ENCODE measurements at regions not wholly inside any gene's neighbourhood (a gene's known extent, or its start where the extent isn't known, plus 50 kb on each side); places are given as distances from the start of the nearest gene placed in this dataset.
"Not testable (repeated sequence)": the region's sequence is repeated elsewhere in the genome, so short reads cannot be mapped to it uniquely, and the experiment has no call there.

- Histone ChIP-seq H3K36me3 (ENCODE audit: control insufficient read depth, insufficient read depth, low read length) (no peaks in the 10 kb centered on the region), H3K4me1 (ENCODE audit: control insufficient read depth, insufficient read depth, low read length) (no peaks in the 10 kb centered on the region), H3K9me3 (ENCODE audit: control insufficient read depth, insufficient read depth, low read length) (no peaks in the 10 kb centered on the region), H3K27ac (ENCODE audit: low read depth, low read length) (no peak overlapping the region), H3K27me3 (ENCODE audit: control insufficient read depth, insufficient read depth, low read length) (no peaks in the 10 kb centered on the region), H3K4me3 (ENCODE audit: low read depth, low read length) (no peak overlapping the region)
- no peak for DNase-seq (ENCODE audit: low read depth in 4 of 6, low spot score in 6 of 6)
- WGBS (ENCODE audit: insufficient coverage) = no CpG with 5 or more reads among the region's 6 CpGs
Observed at GRCh38 chr18:59810183-59810582, 89.6 kb upstream of the PMAIP1 start.

DNA sequence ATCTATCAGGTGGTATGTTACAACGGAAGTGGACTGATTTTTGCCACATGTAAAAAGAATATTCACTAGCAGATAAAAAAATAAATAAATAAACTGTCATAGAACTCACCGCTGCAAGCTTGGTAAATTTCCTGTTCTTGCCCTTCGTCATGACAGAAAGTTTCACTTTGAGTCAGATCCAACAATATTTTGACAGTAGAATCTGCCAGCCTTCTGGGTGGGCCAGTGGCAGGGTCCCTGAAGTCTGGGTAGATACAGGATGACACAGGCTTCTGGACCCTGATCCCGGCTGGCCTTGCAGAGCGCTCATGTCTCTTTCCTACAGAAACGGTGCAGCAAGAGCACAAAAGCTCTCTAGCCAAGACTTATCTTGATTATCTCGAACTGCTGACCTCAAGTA lies 97.8 kb upstream of the PMAIP1 start:
- Histone ChIP-seq H3K4me1 (ENCODE audit: control insufficient read depth, insufficient read depth, low read length) (no peaks in the 10 kb centered on the region), H3K27me3 (ENCODE audit: control insufficient read depth, insufficient read depth, low read length) (no peaks in the 10 kb centered on the region), H3K4me3 (ENCODE audit: low read depth, low read length) (no peak overlapping the region), H3K9me3 (ENCODE audit: control insufficient read depth, insufficient read depth, low read length) (no peaks in the 10 kb centered on the region), H3K36me3 (ENCODE audit: control insufficient read depth, insufficient read depth, low read length) (no peaks in the 10 kb centered on the region), H3K27ac (ENCODE audit: low read depth, low read length) (no peak overlapping the region)
- WGBS (ENCODE audit: insufficient coverage) = 67% methylated on average over 6 of the region's 7 CpGs
- no peak for DNase-seq (ENCODE audit: low read depth in 4 of 6, low spot score in 6 of 6)

DNA sequence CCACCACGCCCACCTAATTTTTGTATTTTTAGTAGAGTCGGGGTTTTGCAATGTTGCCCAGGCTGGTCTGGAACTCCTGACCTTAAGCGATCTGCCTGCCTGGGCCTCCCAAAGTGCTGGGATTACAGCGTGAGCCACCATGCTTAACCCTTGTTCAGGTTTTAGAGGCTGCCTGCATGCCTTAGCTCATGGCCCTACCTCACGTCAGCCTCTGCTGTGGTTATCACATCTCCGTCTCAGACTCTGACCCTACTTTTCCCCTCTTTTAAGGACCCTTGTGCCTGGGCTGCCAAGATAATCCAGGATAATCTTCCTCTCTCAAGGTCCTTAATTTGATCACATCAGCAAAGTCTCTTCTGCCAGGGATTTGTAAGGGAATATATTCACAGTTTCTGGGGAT lies 98.2 kb upstream of the PMAIP1 start:
- Histone ChIP-seq H3K4me1 (ENCODE audit: control insufficient read depth, insufficient read depth, low read length) (no peaks in the 10 kb centered on the region), H3K27ac (ENCODE audit: low read depth, low read length) (no peak overlapping the region), H3K36me3 (ENCODE audit: control insufficient read depth, insufficient read depth, low read length) (no peaks in the 10 kb centered on the region), H3K9me3 (ENCODE audit: control insufficient read depth, insufficient read depth, low read length) (no peaks in the 10 kb centered on the region), H3K27me3 (ENCODE audit: control insufficient read depth, insufficient read depth, low read length) (no peaks in the 10 kb centered on the region), H3K4me3 (ENCODE audit: low read depth, low read length) (no peak overlapping the region)
- no peak for DNase-seq (ENCODE audit: low read depth in 4 of 6, low spot score in 6 of 6)
- 98% methylated on average over 6 of the region's 6 CpGs for WGBS (ENCODE audit: insufficient coverage)

DNA sequence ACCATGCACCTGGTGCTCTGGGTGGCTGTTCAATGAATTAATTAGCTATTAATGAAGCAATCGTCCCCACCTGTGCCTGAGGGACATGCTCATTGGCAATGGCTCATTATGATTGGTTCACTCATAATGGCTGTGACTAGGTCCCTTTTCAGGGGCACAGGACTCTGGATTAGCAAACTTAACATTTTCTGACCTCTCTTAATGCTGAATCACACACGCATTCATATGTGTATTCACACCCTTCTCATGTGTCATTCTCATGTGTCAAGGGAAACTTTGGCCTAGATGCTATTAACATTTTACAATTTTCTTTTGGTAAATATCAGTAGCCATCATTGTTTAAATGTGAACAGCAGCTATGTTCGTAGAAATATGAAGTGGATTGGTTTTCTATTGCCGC lies 98.9 kb upstream of the PMAIP1 start:
- no peak for DNase-seq (ENCODE audit: low read depth in 4 of 6, low spot score in 6 of 6)
- Histone ChIP-seq H3K27ac (ENCODE audit: low read depth, low read length) (no peak overlapping the region), H3K9me3 (ENCODE audit: control insufficient read depth, insufficient read depth, low read length) (no peaks in the 10 kb centered on the region)

GRCh38 chr18:59799383-59800015 lies 100.3 kb upstream of the PMAIP1 start:
- Histone ChIP-seq H3K27me3 (ENCODE audit: control insufficient read depth, insufficient read depth, low read length) (no peaks in the 10 kb centered on the region), H3K36me3 (ENCODE audit: control insufficient read depth, insufficient read depth, low read length) (no peaks in the 10 kb centered on the region), H3K27ac (ENCODE audit: low read depth, low read length) (no peak overlapping the region), H3K9me3 (ENCODE audit: control insufficient read depth, insufficient read depth, low read length) (no peaks in the 10 kb centered on the region), H3K4me3 (ENCODE audit: low read depth, low read length) (no peak overlapping the region), H3K4me1 (ENCODE audit: control insufficient read depth, insufficient read depth, low read length) (no peaks in the 10 kb centered on the region)
- WGBS (ENCODE audit: insufficient coverage) = 63% methylated on average over 5 of the region's 6 CpGs
- DNase-seq (ENCODE audit: low read depth in 4 of 6, low spot score in 6 of 6) = no peak

More for the DNA sequence above, 98.9 kb upstream of the PMAIP1 start:
- WGBS (ENCODE audit: insufficient coverage) = 87% methylated on average over 3 of the region's 4 CpGs
- Histone ChIP-seq H3K4me3 (ENCODE audit: low read depth, low read length) (no peak overlapping the region), H3K36me3 (ENCODE audit: control insufficient read depth, insufficient read depth, low read length) (no peaks in the 10 kb centered on the region), H3K27me3 (ENCODE audit: control insufficient read depth, insufficient read depth, low read length) (no peaks in the 10 kb centered on the region), H3K4me1 (ENCODE audit: control insufficient read depth, insufficient read depth, low read length) (no peaks in the 10 kb centered on the region)

GRCh38 chr18:59795882-59796281 lies 98.7 kb upstream of the CCBE1 start:
- Histone ChIP-seq H3K36me3 (ENCODE audit: control insufficient read depth, insufficient read depth, low read length) (no peaks in the 10 kb centered on the region), H3K4me3 (ENCODE audit: low read depth, low read length) (no peak overlapping the region), H3K27me3 (ENCODE audit: control insufficient read depth, insufficient read depth, low read length) (no peaks in the 10 kb centered on the region), H3K27ac (ENCODE audit: low read depth, low read length) (no peak overlapping the region), H3K4me1 (ENCODE audit: control insufficient read depth, insufficient read depth, low read length) (no peaks in the 10 kb centered on the region), H3K9me3 (ENCODE audit: control insufficient read depth, insufficient read depth, low read length) (no peaks in the 10 kb centered on the region)
- 94% methylated on average over 2 of the region's 5 CpGs for WGBS (ENCODE audit: insufficient coverage)
- no peak for DNase-seq (ENCODE audit: low read depth in 4 of 6, low spot score in 6 of 6)

- Histone ChIP-seq H3K9me3 (ENCODE audit: control insufficient read depth, insufficient read depth, low read length) (no peaks in the 10 kb centered on the region), H3K4me3 (ENCODE audit: low read depth, low read length) (no peak overlapping the region), H3K4me1 (ENCODE audit: control insufficient read depth, insufficient read depth, low read length) (no peaks in the 10 kb centered on the region), H3K36me3 (ENCODE audit: control insufficient read depth, insufficient read depth, low read length) (no peaks in the 10 kb centered on the region), H3K27ac (ENCODE audit: low read depth, low read length) (no peak overlapping the region), H3K27me3 (ENCODE audit: control insufficient read depth, insufficient read depth, low read length) (no peaks in the 10 kb centered on the region)
- no peak for DNase-seq (ENCODE audit: low read depth in 4 of 6, low spot score in 6 of 6)
- no CpG with 5 or more reads among the region's 4 CpGs for WGBS (ENCODE audit: insufficient coverage)
Observed at GRCh38 chr18:59792353-59792752, 95.1 kb upstream of the CCBE1 start.

GRCh38 chr18:59790346-59790936 lies 93.2 kb upstream of the CCBE1 start:
- not testable (repeated sequence) for H3K27ac ChIP-seq (ENCODE audit: low read depth, low read length); H3K9me3 ChIP-seq (ENCODE audit: control insufficient read depth, insufficient read depth, low read length); DNase-seq (ENCODE audit: low read depth in 4 of 6, low spot score in 6 of 6); H3K4me1 ChIP-seq (ENCODE audit: control insufficient read depth, insufficient read depth, low read length); H3K36me3 ChIP-seq (ENCODE audit: control insufficient read depth, insufficient read depth, low read length); H3K27me3 ChIP-seq (ENCODE audit: control insufficient read depth, insufficient read depth, low read length); H3K4me3 ChIP-seq (ENCODE audit: low read depth, low read length)
- WGBS (ENCODE audit: insufficient coverage) = 98% methylated on average over 11 of the region's 36 CpGs

GRCh38 chr18:59788791-59789106 lies 91.5 kb upstream of the CCBE1 start:
- WGBS (ENCODE audit: insufficient coverage) = no CpG with 5 or more reads among the region's 2 CpGs

GRCh38 chr18:59787998-59788790 lies 91.0 kb upstream of the CCBE1 start:
- H3K9me3 ChIP-seq (ENCODE audit: control insufficient read depth, insufficient read depth, low read length) = no peaks in the 10 kb centered on the region
- no peaks in the 10 kb centered on the region for H3K4me1 ChIP-seq (ENCODE audit: control insufficient read depth, insufficient read depth, low read length)
- DNase-seq (ENCODE audit: low read depth in 4 of 6, low spot score in 6 of 6) = no peak
- H3K36me3 ChIP-seq (ENCODE audit: control insufficient read depth, insufficient read depth, low read length) = no peaks in the 10 kb centered on the region
- no peak overlapping the region for H3K4me3 ChIP-seq (ENCODE audit: low read depth, low read length)
- peaks cover 3% of the 10 kb centered on the region for H3K27me3 ChIP-seq (ENCODE audit: control insufficient read depth, insufficient read depth, low read length)
- no peak overlapping the region for H3K27ac ChIP-seq (ENCODE audit: low read depth, low read length)
- 67% methylated on average over 9 of the region's 13 CpGs for WGBS (ENCODE audit: insufficient coverage)

More at GRCh38 chr18:59788791-59789106, 91.5 kb upstream of the CCBE1 start:
- no peak for DNase-seq (ENCODE audit: low read depth in 4 of 6, low spot score in 6 of 6)
- Histone ChIP-seq H3K27ac (ENCODE audit: low read depth, low read length) (no peak overlapping the region), H3K9me3 (ENCODE audit: control insufficient read depth, insufficient read depth, low read length) (no peaks in the 10 kb centered on the region), H3K4me3 (ENCODE audit: low read depth, low read length) (no peak overlapping the region), H3K36me3 (ENCODE audit: control insufficient read depth, insufficient read depth, low read length) (no peaks in the 10 kb centered on the region), H3K4me1 (ENCODE audit: control insufficient read depth, insufficient read depth, low read length) (no peaks in the 10 kb centered on the region), H3K27me3 (ENCODE audit: control insufficient read depth, insufficient read depth, low read length) (no peaks in the 10 kb centered on the region)
